Adrenal gland (tissue), 9 donors: ENCODE measurements at regions not wholly inside any gene's neighbourhood (a gene's known extent, or its start where the extent isn't known, plus 50 kb on each side); places are given as distances from the start of the nearest gene placed in this dataset.

Experiments used
- DNase-seq, 7 donors: peaks; one replicate each; pipeline ENCODE4 v3.0.0-alpha.2; 2019 to 2020
- H3K27ac ChIP-seq, 5 donors: fragments of 200-600 bp; sonication (generic) in 4 of 5; 1 replicate in 3 of 5; 2 replicates in 2 of 5; pipeline versions ENCODE4 v1.5.1 to v1.8.0; 2016 to 2020; ENCODE audit warnings: mild to moderate bottlenecking in 1 of 5
- H3K27me3 ChIP-seq: fragments of 200-600 bp; 2 replicates; pipeline ENCODE4 v1.8.0; 2021
- H3K36me3 ChIP-seq, 2 donors: fragments of 200-600 bp; replicated peaks in 1 of 2; 1 replicate in 1 of 2; 2 replicates in 1 of 2; pipeline versions ENCODE4 v1.5.1 to v1.8.0; 2018 to 2022
- H3K4me1 ChIP-seq, 2 donors: fragments of 200-600 bp; replicated peaks in 1 of 2; 1 replicate in 1 of 2; 2 replicates in 1 of 2; pipeline versions ENCODE4 v1.5.1 to v1.8.0; 2018 to 2021
- H3K4me3 ChIP-seq, 4 donors: fragments of 200-600 bp; sonication (generic) in 3 of 4; one replicate each; pipeline ENCODE4 v1.5.1; 2016 to 2018
- H3K9me3 ChIP-seq, 3 donors: fragments of 200-600 bp; sonication (generic) in 1 of 3; replicated peaks in 1 of 3; 1 replicate in 2 of 3; 2 replicates in 1 of 3; pipeline versions ENCODE4 v1.5.1 to v1.8.0; 2016 to 2021
- CTCF ChIP-seq, 6 experiments: fragments of 450-650 bp in 4 of 6; fragments of 200-600 bp in 2 of 6; sonication (generic) in 1 of 6; IDR thresholded peaks; 1 replicate in 5 of 6; 2 replicates in 1 of 6; pipeline versions ENCODE4 v1.5.1 to v1.8.0; 2016 to 2021; ENCODE audit warnings: antibody characterized with exemption in 6 of 6, mild to moderate bottlenecking in 2 of 6, moderate library complexity in 1 of 6
- POLR2A ChIP-seq, 2 donors: fragments of 450-650 bp; IDR thresholded peaks; one replicate each; pipeline ENCODE4 v1.6.1; 2017; ENCODE audit warnings: antibody characterized with exemption in 2 of 2, mild to moderate bottlenecking in 2 of 2, moderate library complexity in 1 of 2
- WGBS, 4 donors: extraction: QIAGEN DNeasy Blood & Tissue Kit in 2 of 4; methylation state at CpG; one replicate each; pipeline versions ENCODE4 v1.1.5 to v1.1.7; 2013 to 2017; 5-methylcytosine and 5-hydroxymethylcytosine counted together
- intact Hi-C, 2 donors: fragments of 100-400 bp; cut with DNase I; formaldehyde crosslinking; loops; one replicate each; pipeline versions ENCODE4 v1.14.1 to v1.15.0; 2022 to 2023
- donor health status: healthy with polysubstance abuse.
- donor health status: Bipolar disorder and iron deficiency.
- donor health status: DM: yes; HTN: yes; CAD: no.
- donor health status: DM: no; HTN: no; CAD: no.
- donor health status: DM: no; HTN: no; CAD: no.

GRCh38 chr13:22017226-22017625, 346.4 kb downstream of the FGF9 start:
- no peaks in the 10 kb centered on the region for H3K36me3 ChIP-seq
- no peaks in the 10 kb centered on the region for H3K4me1 ChIP-seq
- no peaks in the 10 kb centered on the region for H3K27me3 ChIP-seq
- 53 to 61% (median 56%) methylated on average over 3 of the region's 3 CpGs for WGBS, 4 donors
- intact Hi-C loops, result no loop called here
- H3K27ac ChIP-seq, result no peak overlapping the region
- no peak for DNase-seq
- no peak overlapping the region for H3K4me3 ChIP-seq
- no peaks in the 10 kb centered on the region for H3K9me3 ChIP-seq
- TF ChIP-seq POLR2A (IDR thresholded peaks at IDR 0.05), result no peak
- TF ChIP-seq CTCF (IDR thresholded peaks at IDR 0.05), result no peak

GRCh38 chr13:22018076-22018835, 347.4 kb downstream of the FGF9 start:
- DNase-seq, result no peak
- no peaks in the 10 kb centered on the region for H3K27me3 ChIP-seq
- no peaks in the 10 kb centered on the region for H3K9me3 ChIP-seq
- no peak overlapping the region for H3K4me3 ChIP-seq
- H3K4me1 ChIP-seq, result no peaks in the 10 kb centered on the region
- WGBS, 4 donors, result 91 to 94% (median 92%) methylated on average over 14 of the region's 14 CpGs
- H3K27ac ChIP-seq, result no peak overlapping the region
- no peaks in the 10 kb centered on the region for H3K36me3 ChIP-seq
- TF ChIP-seq POLR2A (IDR thresholded peaks at IDR 0.05), result no peak
- TF ChIP-seq CTCF (IDR thresholded peaks at IDR 0.05), result no peak
- intact Hi-C loops, result no loop called here

- no peaks in the 10 kb centered on the region for H3K36me3 ChIP-seq
- H3K4me3 ChIP-seq, result no peak overlapping the region
- intact Hi-C loops, result no loop called here
- TF ChIP-seq POLR2A (IDR thresholded peaks at IDR 0.05) (no peak), CTCF (IDR thresholded peaks at IDR 0.05) (no peak)
- no peaks in the 10 kb centered on the region for H3K9me3 ChIP-seq
- no peak for DNase-seq
- 91 to 94% (median 93%) methylated on average over 4 of the region's 4 CpGs for WGBS, 4 donors
- no peaks in the 10 kb centered on the region for H3K27me3 ChIP-seq
- no peak overlapping the region for H3K27ac ChIP-seq
- H3K4me1 ChIP-seq, result no peaks in the 10 kb centered on the region
These were observed 347.9 kb downstream of the FGF9 start for GRCh38 chr13:22018836-22019210.

GRCh38 chr13:22024381-22024994, 353.6 kb downstream of the FGF9 start:
- Histone ChIP-seq H3K27me3 (no peaks in the 10 kb centered on the region), H3K9me3 (no peaks in the 10 kb centered on the region), H3K4me3 (no peak overlapping the region), H3K4me1 (no peaks in the 10 kb centered on the region), H3K27ac (no peak overlapping the region), H3K36me3 (no peaks in the 10 kb centered on the region)
- DNase-seq, result no peak
- no peak for TF ChIP-seq CTCF (IDR thresholded peaks at IDR 0.05)
- TF ChIP-seq POLR2A (IDR thresholded peaks at IDR 0.05), result no peak
- 89 to 94% (median 92%) methylated on average over 8 of the region's 8 CpGs for WGBS, 4 donors
- intact Hi-C loops, result no loop called here
